ENCODE measurements at regions not wholly inside any gene's neighbourhood (a gene's known extent, or its start where the extent isn't known, plus 50 kb on each side); places are given as distances from the start of the nearest gene placed in this dataset.

GRCh38 chr11:96990914-96991313 lies 601.1 kb downstream of the JRKL start:
- H3K36me3 ChIP-seq (ENCODE audit: insufficient read depth, low read length, poor library complexity, severe bottlenecking), result no peaks in the 10 kb centered on the region
- no peak overlapping the region for H3K27ac ChIP-seq (ENCODE audit: low read depth, low read length, poor library complexity, severe bottlenecking)
- no peak for DNase-seq (ENCODE audit: low spot score)
- BruUV-seq (replicated peaks), result no TSS peak
- no peaks in the 10 kb centered on the region for H3K9me3 ChIP-seq (ENCODE audit: low read depth, low read length, poor library complexity, severe bottlenecking)
- intact Hi-C loops (cut with micrococcal nuclease; ENCODE audit: unreplicated experiment), result no loop called here
- no peak for TF ChIP-seq CTCF (conservative IDR thresholded peaks at IDR 0.05; ENCODE audit: low read depth, low read length)
- no peak for TF ChIP-seq EZH2 (IDR thresholded peaks at IDR 0.05; ENCODE audit: borderline replicate concordance, low read depth, low read length, poor library complexity, severe bottlenecking)
- H3K27me3 ChIP-seq (replicated peaks; ENCODE audit: insufficient read depth, low read depth, low read length, poor library complexity), result no peaks in the 10 kb centered on the region
- H3K4me1 ChIP-seq (ENCODE audit: insufficient read depth, low read length, poor library complexity, severe bottlenecking), result no peaks in the 10 kb centered on the region
- ChIA-PET POLR2A (ENCODE audit: low non-redundant PET) (no interaction called here), CTCF (no interaction called here)
- H3K4me3 ChIP-seq (ENCODE audit: low read depth, low read length, poor library complexity, severe bottlenecking), result no peak overlapping the region

DNA sequence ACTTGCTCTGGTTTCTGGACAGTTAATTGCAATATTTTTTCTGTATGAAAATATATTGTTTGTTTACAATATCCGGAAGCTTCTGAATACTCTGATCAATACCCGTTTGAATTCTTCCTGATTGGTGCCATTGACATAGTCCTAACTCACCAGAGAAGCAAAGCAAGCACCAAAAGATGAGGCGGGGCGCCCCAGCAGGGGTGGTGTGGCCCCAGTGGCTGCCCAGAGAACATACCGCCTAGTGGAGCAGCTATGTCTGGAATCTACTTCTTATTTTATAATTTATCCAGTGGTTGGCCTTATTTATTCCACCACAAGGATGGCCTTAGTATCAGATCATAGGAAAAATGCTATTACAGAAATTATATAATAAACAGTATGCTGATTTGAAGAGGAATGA lies 610.7 kb downstream of the JRKL start:
- CTCF ChIA-PET, result no interaction called here
- no peak for DNase-seq (ENCODE audit: low spot score)
- BruUV-seq (replicated peaks), result no TSS peak
- Histone ChIP-seq H3K36me3 (ENCODE audit: insufficient read depth, low read length, poor library complexity, severe bottlenecking) (no peaks in the 10 kb centered on the region), H3K4me3 (ENCODE audit: low read depth, low read length, poor library complexity, severe bottlenecking) (no peak overlapping the region), H3K27me3 (replicated peaks; ENCODE audit: insufficient read depth, low read depth, low read length, poor library complexity) (no peaks in the 10 kb centered on the region), H3K9me3 (ENCODE audit: low read depth, low read length, poor library complexity, severe bottlenecking) (no peaks in the 10 kb centered on the region), H3K4me1 (ENCODE audit: insufficient read depth, low read length, poor library complexity, severe bottlenecking) (no peaks in the 10 kb centered on the region), H3K27ac (ENCODE audit: low read depth, low read length, poor library complexity, severe bottlenecking) (no peak overlapping the region)
- intact Hi-C loops (cut with micrococcal nuclease; ENCODE audit: unreplicated experiment), result no loop called here
- TF ChIP-seq CTCF (conservative IDR thresholded peaks at IDR 0.05; ENCODE audit: low read depth, low read length), result no peak
- no peak for TF ChIP-seq EZH2 (IDR thresholded peaks at IDR 0.05; ENCODE audit: borderline replicate concordance, low read depth, low read length, poor library complexity, severe bottlenecking)
- POLR2A ChIA-PET (ENCODE audit: low non-redundant PET), result no interaction called here

GRCh38 chr11:97007283-97007682 lies 617.5 kb downstream of the JRKL start:
- intact Hi-C loops (cut with micrococcal nuclease; ENCODE audit: unreplicated experiment), result no loop called here
- Histone ChIP-seq H3K27ac (ENCODE audit: low read depth, low read length, poor library complexity, severe bottlenecking) (no peak overlapping the region), H3K4me1 (ENCODE audit: insufficient read depth, low read length, poor library complexity, severe bottlenecking) (no peaks in the 10 kb centered on the region), H3K9me3 (ENCODE audit: low read depth, low read length, poor library complexity, severe bottlenecking) (no peaks in the 10 kb centered on the region), H3K36me3 (ENCODE audit: insufficient read depth, low read length, poor library complexity, severe bottlenecking) (no peaks in the 10 kb centered on the region), H3K4me3 (ENCODE audit: low read depth, low read length, poor library complexity, severe bottlenecking) (no peak overlapping the region), H3K27me3 (replicated peaks; ENCODE audit: insufficient read depth, low read depth, low read length, poor library complexity) (no peaks in the 10 kb centered on the region)
- POLR2A ChIA-PET (ENCODE audit: low non-redundant PET), result no interaction called here
- DNase-seq (ENCODE audit: low spot score), result no peak
- BruUV-seq (replicated peaks), result no TSS peak
- TF ChIP-seq CTCF (conservative IDR thresholded peaks at IDR 0.05; ENCODE audit: low read depth, low read length), result no peak
- TF ChIP-seq EZH2 (IDR thresholded peaks at IDR 0.05; ENCODE audit: borderline replicate concordance, low read depth, low read length, poor library complexity, severe bottlenecking), result no peak
- CTCF ChIA-PET, result no interaction called here

Data from A673 (cell line).